ENCODE measurements at regions not wholly inside any gene's neighbourhood (a gene's known extent, or its start where the extent isn't known, plus 50 kb on each side); places are given as distances from the start of the nearest gene placed in this dataset.
A peak's percentile ranks its signal among the peaks of the same experiment; 100 is the strongest.

GRCh38 chr3:168926426-168926825, 737.1 kb downstream of the MECOM start:
- intact Hi-C loops (cut with DNase I, micrococcal nuclease) = no loop called here
- ATAC-seq (no peak), DNase-seq (no peak)

- intact Hi-C loops (cut with DNase I, micrococcal nuclease) = no loop called here
- no peak for ATAC-seq
- no peak for DNase-seq
These were observed 737.9 kb downstream of the MECOM start for GRCh38 chr3:168925568-168925967.

GRCh38 chr3:168914662-168915061, 748.9 kb downstream of the MECOM start:
- intact Hi-C loops (cut with DNase I, micrococcal nuclease) = no loop called here
- DNase-seq (no peak), ATAC-seq (no peak)

GRCh38 chr3:168909260-168909659, 754.3 kb downstream of the MECOM start:
- ATAC-seq (no peak), DNase-seq (no peak)
- intact Hi-C loops (cut with DNase I, micrococcal nuclease) = no loop called here

GRCh38 chr3:168895419-168895818, 768.1 kb downstream of the MECOM start:
- ATAC-seq = no peak
- intact Hi-C loops (cut with DNase I, micrococcal nuclease) = no loop called here
- DNase-seq = no peak

- no peak for ATAC-seq
- no peak for DNase-seq
- intact Hi-C loops (cut with DNase I, micrococcal nuclease) = no loop called here
These were observed 769.3 kb downstream of the MECOM start for GRCh38 chr3:168894214-168894613.

GRCh38 chr3:168889666-168890065, 773.8 kb downstream of the MECOM start:
- ATAC-seq (peak; percentile 75), DNase-seq (no peak)
- intact Hi-C loops (cut with DNase I, micrococcal nuclease) = no loop called here

GRCh38 chr3:168888781-168889180, 774.7 kb downstream of the MECOM start:
- DNase-seq = no peak
- no peak for ATAC-seq
- intact Hi-C loops (cut with DNase I, micrococcal nuclease) = no loop called here

GRCh38 chr3:168885028-168885427, 778.5 kb downstream of the MECOM start:
- intact Hi-C loops (cut with DNase I, micrococcal nuclease) = no loop called here
- no peak for ATAC-seq
- DNase-seq = no peak

- ATAC-seq (peak; percentile 86), DNase-seq (peak; percentile 29 to 35)
- intact Hi-C loops (cut with DNase I, micrococcal nuclease) = no loop called here
These were observed 779.1 kb downstream of the MECOM start for GRCh38 chr3:168884353-168884903.

GRCh38 chr3:168883145-168883544, 780.4 kb downstream of the MECOM start:
- DNase-seq = no peak
- ATAC-seq = no peak
- intact Hi-C loops (cut with DNase I, micrococcal nuclease) = no loop called here

GRCh38 chr3:168881804-168882203, 781.7 kb downstream of the MECOM start:
- intact Hi-C loops (cut with DNase I, micrococcal nuclease) = no loop called here
- ATAC-seq = no peak
- DNase-seq = no peak

GRCh38 chr3:168878655-168879054, 782.9 kb upstream of the GOLIM4 start:
- ATAC-seq (no peak), DNase-seq (no peak)
- intact Hi-C loops (cut with DNase I, micrococcal nuclease) = no loop called here

GRCh38 chr3:168877899-168878298, 782.2 kb upstream of the GOLIM4 start:
- ATAC-seq = peak; percentile 82
- intact Hi-C loops (cut with DNase I, micrococcal nuclease) = no loop called here
- DNase-seq = no peak

- DNase-seq (no peak), ATAC-seq (no peak)
- intact Hi-C loops (cut with DNase I, micrococcal nuclease) = no loop called here
These were observed 780.8 kb upstream of the GOLIM4 start for GRCh38 chr3:168876346-168877035.

- DNase-seq (no peak), ATAC-seq (peak; percentile 82)
- intact Hi-C loops (cut with DNase I, micrococcal nuclease) = no loop called here
These were observed 777.1 kb upstream of the GOLIM4 start for GRCh38 chr3:168872826-168873225.

GRCh38 chr3:168870892-168871291, 775.2 kb upstream of the GOLIM4 start:
- DNase-seq (no peak), ATAC-seq (peak; percentile 88)
- intact Hi-C loops (cut with DNase I, micrococcal nuclease) = no loop called here

- intact Hi-C loops (cut with DNase I, micrococcal nuclease) = no loop called here
These were observed 769.4 kb upstream of the GOLIM4 start for GRCh38 chr3:168865022-168865551.

GRCh38 chr3:168864107-168865021, 768.6 kb upstream of the GOLIM4 start:
- ATAC-seq = peak; percentile 44
- intact Hi-C loops (cut with DNase I, micrococcal nuclease) = no loop called here
- DNase-seq = no peak

More at GRCh38 chr3:168865022-168865551, 769.4 kb upstream of the GOLIM4 start:
- DNase-seq (no peak), ATAC-seq (no peak)

GRCh38 chr3:168863561-168863960, 767.8 kb upstream of the GOLIM4 start:
- no peak for ATAC-seq
- DNase-seq = no peak
- intact Hi-C loops (cut with DNase I, micrococcal nuclease) = no loop called here
